Choroid plexus epithelial cell (primary cell): ENCODE measurements at regions not wholly inside any gene's neighbourhood (a gene's known extent, or its start where the extent isn't known, plus 50 kb on each side); places are given as distances from the start of the nearest gene placed in this dataset.

Experiments used
- DNase-seq: peaks from one replicate; pipeline ENCODE4 v3.0.0-alpha.2; 2010; ENCODE audit warnings: low read depth
- H3K4me3 ChIP-seq: 2 replicates; pipeline ENCODE4 v1.5.1; 2011; ENCODE audit warnings: low read depth, mild to moderate bottlenecking, control low read depth, low read length, moderate library complexity
- CTCF ChIP-seq: conservative IDR thresholded peaks from 2 replicates; pipeline ENCODE4 v1.5.1; 2011; ENCODE audit warnings: low read depth, mild to moderate bottlenecking, control low read depth, inconsistent platforms, low read length, moderate library complexity

DNA sequence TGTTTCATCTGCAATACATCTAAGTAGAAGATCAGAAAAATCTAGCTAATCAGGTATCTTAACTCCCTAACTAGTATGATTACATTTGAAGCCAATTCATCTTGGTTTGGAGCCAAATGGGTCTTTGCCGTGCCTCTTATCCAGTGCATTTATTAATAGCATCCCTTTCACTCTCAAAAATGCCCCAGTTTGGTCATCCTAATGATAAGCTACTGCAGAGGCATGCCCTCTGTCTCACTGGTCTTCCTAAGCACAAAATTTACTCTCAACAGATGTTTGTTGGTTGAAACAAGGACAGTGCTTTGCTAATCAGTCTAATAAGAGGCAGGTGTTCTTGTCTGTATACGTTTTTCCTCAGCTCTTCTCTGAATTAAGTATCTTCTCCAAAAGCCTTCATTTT, 403.2 kb downstream of the RAD51AP2 start:
- no peak for TF ChIP-seq CTCF
- H3K4me3 ChIP-seq = no peak overlapping the region
- DNase-seq = no peak

GRCh38 chr2:17107871-17108270, 410.4 kb downstream of the RAD51AP2 start:
- DNase-seq = no peak
- no peak for TF ChIP-seq CTCF
- H3K4me3 ChIP-seq = no peak overlapping the region

DNA sequence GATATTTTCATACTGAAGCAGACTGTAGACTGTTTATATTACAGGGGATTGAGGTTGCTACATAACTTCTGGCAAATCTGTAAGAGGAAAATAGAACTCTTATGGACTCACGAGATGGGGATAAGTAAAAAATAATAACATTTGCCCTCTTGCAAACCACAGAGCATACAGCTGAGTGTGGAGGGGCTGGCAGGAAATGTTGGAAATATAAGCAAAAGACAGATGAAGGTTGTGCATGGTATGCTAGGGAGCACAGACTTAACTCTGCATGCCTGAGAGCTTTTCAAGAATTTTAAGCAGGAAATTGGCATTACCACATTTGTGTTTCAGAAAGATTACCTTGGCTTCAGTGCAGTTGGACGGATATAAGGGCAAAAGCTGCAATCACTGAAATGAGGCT, 411.1 kb downstream of the RAD51AP2 start:
- peak; percentile 69 for DNase-seq
- no peak overlapping the region for H3K4me3 ChIP-seq
- no peak for TF ChIP-seq CTCF

DNA sequence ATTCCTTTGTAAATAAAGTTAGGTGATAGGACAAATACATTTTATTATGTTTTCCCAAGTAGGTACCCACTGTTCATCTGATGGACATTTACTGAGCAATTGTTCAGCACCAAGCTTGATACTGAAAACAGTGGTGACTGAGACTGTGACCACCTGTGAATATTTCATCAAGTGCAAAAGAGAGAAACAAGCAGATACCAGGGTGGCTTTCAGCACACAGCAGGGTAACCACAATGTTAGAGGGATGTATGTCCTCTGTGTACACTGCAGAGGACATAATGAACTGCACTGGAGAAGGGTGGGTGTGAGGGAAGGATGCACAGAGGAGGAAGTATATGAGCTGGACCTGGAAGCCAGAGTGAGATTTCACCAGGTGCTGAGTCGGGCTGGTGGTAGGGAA, 411.8 kb downstream of the RAD51AP2 start:
- no peak for TF ChIP-seq CTCF
- H3K4me3 ChIP-seq = no peak overlapping the region
- DNase-seq = no peak

GRCh38 chr2:17104454-17104853, 413.8 kb downstream of the RAD51AP2 start:
- no peak overlapping the region for H3K4me3 ChIP-seq
- DNase-seq = peak; percentile 68
- TF ChIP-seq CTCF = no peak

DNA sequence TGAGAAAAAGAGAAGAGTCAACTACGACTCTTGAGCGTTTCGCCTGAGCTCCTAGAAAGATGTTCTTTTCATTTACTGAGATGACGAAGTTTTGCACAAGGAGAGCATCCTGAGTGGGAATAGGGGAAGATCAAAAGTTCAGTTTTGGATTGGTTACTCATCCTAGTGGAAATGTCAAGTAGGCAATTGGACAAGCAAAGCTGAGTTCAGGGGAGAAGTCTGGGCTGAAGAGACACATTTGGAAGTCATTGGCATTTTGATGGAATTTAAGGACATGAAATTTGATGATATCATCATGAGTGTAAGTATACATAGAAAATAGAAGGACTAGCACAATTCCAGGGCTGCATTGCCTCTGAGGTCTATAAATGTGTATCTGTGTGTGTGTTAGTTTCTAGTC, 416.6 kb downstream of the RAD51AP2 start:
- no peak for DNase-seq
- H3K4me3 ChIP-seq = no peak overlapping the region
- no peak for TF ChIP-seq CTCF

GRCh38 chr2:17101091-17101490, 417.1 kb downstream of the RAD51AP2 start:
- TF ChIP-seq CTCF = no peak
- no peak for DNase-seq
- no peak overlapping the region for H3K4me3 ChIP-seq
